ENCODE measurements at regions not wholly inside any gene's neighbourhood (a gene's known extent, or its start where the extent isn't known, plus 50 kb on each side); places are given as distances from the start of the nearest gene placed in this dataset.

GRCh38 chr15:79179597-79179996, 89.0 kb upstream of the RASGRF1 start:
- no peak for TF ChIP-seq POLR2A (IDR thresholded peaks at IDR 0.05)
- TF ChIP-seq, protein P1, sequence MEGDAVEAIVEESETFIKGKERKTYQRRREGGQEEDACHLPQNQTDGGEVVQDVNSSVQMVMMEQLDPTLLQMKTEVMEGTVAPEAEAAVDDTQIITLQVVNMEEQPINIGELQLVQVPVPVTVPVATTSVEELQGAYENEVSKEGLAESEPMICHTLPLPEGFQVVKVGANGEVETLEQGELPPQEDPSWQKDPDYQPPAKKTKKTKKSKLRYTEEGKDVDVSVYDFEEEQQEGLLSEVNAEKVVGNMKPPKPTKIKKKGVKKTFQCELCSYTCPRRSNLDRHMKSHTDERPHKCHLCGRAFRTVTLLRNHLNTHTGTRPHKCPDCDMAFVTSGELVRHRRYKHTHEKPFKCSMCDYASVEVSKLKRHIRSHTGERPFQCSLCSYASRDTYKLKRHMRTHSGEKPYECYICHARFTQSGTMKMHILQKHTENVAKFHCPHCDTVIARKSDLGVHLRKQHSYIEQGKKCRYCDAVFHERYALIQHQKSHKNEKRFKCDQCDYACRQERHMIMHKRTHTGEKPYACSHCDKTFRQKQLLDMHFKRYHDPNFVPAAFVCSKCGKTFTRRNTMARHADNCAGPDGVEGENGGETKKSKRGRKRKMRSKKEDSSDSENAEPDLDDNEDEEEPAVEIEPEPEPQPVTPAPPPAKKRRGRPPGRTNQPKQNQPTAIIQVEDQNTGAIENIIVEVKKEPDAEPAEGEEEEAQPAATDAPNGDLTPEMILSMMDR (IDR thresholded peaks at IDR 0.05) = no peak
- TF ChIP-seq POLR2AphosphoS5 (IDR thresholded peaks at IDR 0.05) = no peak
- TF ChIP-seq EP300 (IDR thresholded peaks at IDR 0.05; ENCODE audit: low read depth) = no peak
